Right lobe of liver (tissue), 4 donors: ENCODE measurements at regions not wholly inside any gene's neighbourhood (a gene's known extent, or its start where the extent isn't known, plus 50 kb on each side); places are given as distances from the start of the nearest gene placed in this dataset.

Experiments
- POLR2A ChIP-seq: fragments of 450-650 bp; IDR thresholded peaks from one replicate; pipeline ENCODE4 v1.6.1; 2017; ENCODE audit warnings: antibody characterized with exemption, mild to moderate bottlenecking
- TF ChIP-seq, protein P1 (sequence below), 4 donors: fragments of 200-600 bp in 3 of 4; fragments of 450-650 bp in 1 of 4; IDR thresholded peaks; one replicate each; pipeline versions ENCODE4 v1.5.1 to v1.8.0; 2016 to 2022; ENCODE audit warnings: antibody characterized with exemption in 4 of 4, mild to moderate bottlenecking in 2 of 4
- donor health status: DM: no; HTN: no; CAD: no.
- donor health status: DM: no; HTN: no; CAD: no.
- donor health status: DM: no; HTN: yes; CAD: no.

DNA sequence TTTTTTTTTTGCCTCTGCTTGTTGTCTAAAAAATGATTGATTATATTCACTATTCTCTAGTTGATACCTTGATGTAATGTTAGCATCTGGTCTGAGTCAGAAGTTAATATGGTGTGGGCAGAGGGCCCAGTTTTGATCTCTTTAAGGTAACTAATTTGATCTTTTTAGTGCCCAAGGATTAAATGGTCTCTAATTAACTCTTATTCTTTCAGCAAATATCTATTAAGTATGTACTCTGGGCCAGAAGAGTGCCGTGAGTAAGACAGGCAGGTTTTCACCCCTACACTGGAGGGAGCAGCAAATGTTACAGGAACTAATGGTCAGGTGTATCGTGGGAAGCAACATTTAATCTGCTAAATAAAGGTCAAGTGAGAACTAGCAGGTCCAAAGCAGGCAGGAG, 144.6 kb upstream of the COL1A2 start:
- TF ChIP-seq, protein P1, sequence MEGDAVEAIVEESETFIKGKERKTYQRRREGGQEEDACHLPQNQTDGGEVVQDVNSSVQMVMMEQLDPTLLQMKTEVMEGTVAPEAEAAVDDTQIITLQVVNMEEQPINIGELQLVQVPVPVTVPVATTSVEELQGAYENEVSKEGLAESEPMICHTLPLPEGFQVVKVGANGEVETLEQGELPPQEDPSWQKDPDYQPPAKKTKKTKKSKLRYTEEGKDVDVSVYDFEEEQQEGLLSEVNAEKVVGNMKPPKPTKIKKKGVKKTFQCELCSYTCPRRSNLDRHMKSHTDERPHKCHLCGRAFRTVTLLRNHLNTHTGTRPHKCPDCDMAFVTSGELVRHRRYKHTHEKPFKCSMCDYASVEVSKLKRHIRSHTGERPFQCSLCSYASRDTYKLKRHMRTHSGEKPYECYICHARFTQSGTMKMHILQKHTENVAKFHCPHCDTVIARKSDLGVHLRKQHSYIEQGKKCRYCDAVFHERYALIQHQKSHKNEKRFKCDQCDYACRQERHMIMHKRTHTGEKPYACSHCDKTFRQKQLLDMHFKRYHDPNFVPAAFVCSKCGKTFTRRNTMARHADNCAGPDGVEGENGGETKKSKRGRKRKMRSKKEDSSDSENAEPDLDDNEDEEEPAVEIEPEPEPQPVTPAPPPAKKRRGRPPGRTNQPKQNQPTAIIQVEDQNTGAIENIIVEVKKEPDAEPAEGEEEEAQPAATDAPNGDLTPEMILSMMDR (IDR thresholded peaks at IDR 0.05) = no peak
- no peak for TF ChIP-seq POLR2A
